Effector memory CD4-positive, alpha-beta T cell (primary cell): ENCODE measurements at regions not wholly inside any gene's neighbourhood (a gene's known extent, or its start where the extent isn't known, plus 50 kb on each side); places are given as distances from the start of the nearest gene placed in this dataset.

Source experiments
- DNase-seq, 3 donors: peaks; one replicate each; pipeline ENCODE4 v3.0.0-alpha.2; 2020
- H3K27ac ChIP-seq: 2 replicates; pipeline ENCODE4 v1.7.0; 2013; ENCODE audit warnings: mild to moderate bottlenecking, low read length, moderate library complexity; ENCODE audit not compliant: insufficient read depth, poor library complexity, severe bottlenecking
- H3K27me3 ChIP-seq: replicated peaks from 2 replicates; pipeline ENCODE4 v1.7.0; 2013; ENCODE audit warnings: mild to moderate bottlenecking, low read length; ENCODE audit not compliant: insufficient read depth, control insufficient read depth, poor library complexity, severe bottlenecking
- H3K36me3 ChIP-seq: 2 replicates; pipeline ENCODE4 v1.7.0; 2013; ENCODE audit warnings: mild to moderate bottlenecking, low read length, moderate library complexity; ENCODE audit not compliant: control insufficient read depth, insufficient read depth
- H3K4me1 ChIP-seq: 2 replicates; pipeline ENCODE4 v1.7.0; 2013; ENCODE audit warnings: low read length, mild to moderate bottlenecking; ENCODE audit not compliant: control insufficient read depth, insufficient read depth, poor library complexity, severe bottlenecking
- H3K4me3 ChIP-seq: 2 replicates; pipeline ENCODE4 v1.7.0; 2013; ENCODE audit warnings: low read length, low read depth, mild to moderate bottlenecking; ENCODE audit not compliant: insufficient read depth, poor library complexity, severe bottlenecking
- H3K9me3 ChIP-seq: 2 replicates; pipeline ENCODE4 v1.7.0; 2013; ENCODE audit warnings: mild to moderate bottlenecking, low read length, moderate library complexity; ENCODE audit not compliant: control insufficient read depth

- Histone ChIP-seq H3K9me3 (no peaks in the 10 kb centered on the region), H3K27me3 (no peaks in the 10 kb centered on the region)
- no peak for DNase-seq
Observed at GRCh38 chr10:78305311-78305710, 271.6 kb downstream of the RPS24 start.

GRCh38 chr10:78306358-78306757 is 272.7 kb downstream of the RPS24 start:
- H3K4me3 ChIP-seq = no peak overlapping the region
- H3K27ac ChIP-seq = no peak overlapping the region
- H3K4me1 ChIP-seq = peaks cover 8% of the 10 kb centered on the region
- no peaks in the 10 kb centered on the region for H3K9me3 ChIP-seq
- H3K27me3 ChIP-seq = no peaks in the 10 kb centered on the region
- DNase-seq = no peak
- no peaks in the 10 kb centered on the region for H3K36me3 ChIP-seq

More at GRCh38 chr10:78305311-78305710, 271.6 kb downstream of the RPS24 start:
- Histone ChIP-seq H3K4me3 (no peak overlapping the region), H3K36me3 (no peaks in the 10 kb centered on the region), H3K27ac (no peak overlapping the region), H3K4me1 (peaks cover 8% of the 10 kb centered on the region)

GRCh38 chr10:78307576-78307975 is 273.9 kb downstream of the RPS24 start:
- Histone ChIP-seq H3K27me3 (no peaks in the 10 kb centered on the region), H3K27ac (no peak overlapping the region), H3K9me3 (no peaks in the 10 kb centered on the region), H3K4me3 (no peak overlapping the region), H3K4me1 (peaks cover 3% of the 10 kb centered on the region), H3K36me3 (no peaks in the 10 kb centered on the region)
- no peak for DNase-seq

GRCh38 chr10:78309536-78310237 is 276.0 kb downstream of the RPS24 start:
- Histone ChIP-seq H3K27ac (no peak overlapping the region), H3K27me3 (no peaks in the 10 kb centered on the region), H3K4me3 (no peak overlapping the region), H3K9me3 (no peaks in the 10 kb centered on the region), H3K4me1 (no peaks in the 10 kb centered on the region), H3K36me3 (no peaks in the 10 kb centered on the region)
- no peak for DNase-seq

- H3K27me3 ChIP-seq = no peaks in the 10 kb centered on the region
- H3K9me3 ChIP-seq = no peaks in the 10 kb centered on the region
- DNase-seq = no peak
- H3K27ac ChIP-seq = no peak overlapping the region
- H3K4me1 ChIP-seq = no peaks in the 10 kb centered on the region
- no peak overlapping the region for H3K4me3 ChIP-seq
- no peaks in the 10 kb centered on the region for H3K36me3 ChIP-seq
Observed at GRCh38 chr10:78310481-78311080, 276.9 kb downstream of the RPS24 start.

- Histone ChIP-seq H3K27ac (no peak overlapping the region), H3K4me1 (no peaks in the 10 kb centered on the region), H3K9me3 (no peaks in the 10 kb centered on the region), H3K27me3 (no peaks in the 10 kb centered on the region), H3K4me3 (no peak overlapping the region), H3K36me3 (no peaks in the 10 kb centered on the region)
- no peak for DNase-seq
Observed at GRCh38 chr10:78312197-78313047, 278.8 kb downstream of the RPS24 start.

GRCh38 chr10:78313048-78313381 is 279.4 kb downstream of the RPS24 start:
- Histone ChIP-seq H3K27ac (no peak overlapping the region), H3K27me3 (no peaks in the 10 kb centered on the region), H3K4me3 (no peak overlapping the region), H3K9me3 (no peaks in the 10 kb centered on the region), H3K36me3 (no peaks in the 10 kb centered on the region), H3K4me1 (no peaks in the 10 kb centered on the region)
- DNase-seq = no peak

GRCh38 chr10:78313636-78314035 is 280.0 kb downstream of the RPS24 start:
- no peaks in the 10 kb centered on the region for H3K27me3 ChIP-seq
- H3K27ac ChIP-seq = no peak overlapping the region
- no peaks in the 10 kb centered on the region for H3K36me3 ChIP-seq
- H3K4me1 ChIP-seq = no peaks in the 10 kb centered on the region
- H3K4me3 ChIP-seq = no peak overlapping the region
- DNase-seq = no peak
- no peaks in the 10 kb centered on the region for H3K9me3 ChIP-seq

GRCh38 chr10:78314651-78315050 is 281.0 kb downstream of the RPS24 start:
- H3K4me3 ChIP-seq = no peak overlapping the region
- no peaks in the 10 kb centered on the region for H3K4me1 ChIP-seq
- H3K27ac ChIP-seq = no peak overlapping the region
- H3K36me3 ChIP-seq = no peaks in the 10 kb centered on the region
- no peaks in the 10 kb centered on the region for H3K27me3 ChIP-seq
- DNase-seq = no peak
- no peaks in the 10 kb centered on the region for H3K9me3 ChIP-seq

GRCh38 chr10:78316451-78316931 is 282.8 kb downstream of the RPS24 start:
- Histone ChIP-seq H3K4me3 (no peak overlapping the region), H3K9me3 (no peaks in the 10 kb centered on the region), H3K4me1 (no peaks in the 10 kb centered on the region), H3K27me3 (no peaks in the 10 kb centered on the region), H3K36me3 (no peaks in the 10 kb centered on the region), H3K27ac (no peak overlapping the region)
- DNase-seq = no peak
